Left ventricle myocardium superior (tissue), 1 donor: ENCODE measurements at regions not wholly inside any gene's neighbourhood (a gene's known extent, or its start where the extent isn't known, plus 50 kb on each side); places are given as distances from the start of the nearest gene placed in this dataset.

Experiments used
- ATAC-seq: fragments of 200-7000 bp; cut with Tn5 transposase; one replicate; pipeline ENCODE4 v1.9.1; 2020; ENCODE audit warnings: mild to moderate bottlenecking, moderate library complexity
- DNase-seq: peaks from one replicate; pipeline ENCODE4 v3.0.0-alpha.2; 2020
- intact Hi-C: fragments of 100-400 bp; cut with micrococcal nuclease; formaldehyde crosslinking; loops from one replicate; pipeline ENCODE4 v1.11.0; 2022
- donor health status: DM: no; HTN: yes; CAD: no; lungs with severe emphysema.

- intact Hi-C loops = no loop called here
- DNase-seq (no peak), ATAC-seq (no peak)
These were observed 49.8 kb upstream of the ANO1 start for GRCh38 chr11:70028147-70028855.
